ENCODE measurements at regions not wholly inside any gene's neighbourhood (a gene's known extent, or its start where the extent isn't known, plus 50 kb on each side); places are given as distances from the start of the nearest gene placed in this dataset.

DNA sequence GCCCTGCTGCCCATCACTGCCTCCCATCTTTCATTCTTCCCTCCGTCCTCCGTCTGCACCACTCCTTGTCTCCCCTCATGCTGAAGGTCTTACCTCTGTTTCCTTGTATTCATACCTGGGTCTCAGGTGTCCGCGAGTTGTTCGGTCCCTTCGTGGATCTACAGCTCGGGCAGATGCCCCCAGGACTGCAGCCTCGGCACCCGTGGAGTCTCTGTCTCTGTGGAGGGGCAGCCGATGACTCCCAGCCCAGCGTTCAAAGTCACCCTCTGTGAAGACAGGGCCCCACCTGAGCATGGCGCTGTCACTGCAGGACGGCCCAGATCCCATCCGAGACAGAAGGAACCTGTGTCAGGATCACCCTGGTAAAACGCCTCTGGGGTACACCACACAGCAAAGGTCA lies 480.0 kb upstream of the SALL3 start:
- H3K4me1 ChIP-seq (ENCODE audit: control insufficient read depth in 1 of 2, insufficient read depth in 2 of 2, low read length in 2 of 2), result no peaks in the 10 kb centered on the region
- H3K4me3 ChIP-seq (replicated peaks in 1 of 3; ENCODE audit: low read depth in 2 of 3, low read length in 3 of 3), result no peak overlapping the region
- no peaks in the 10 kb centered on the region for H4K20me1 ChIP-seq (ENCODE audit: insufficient read depth, low read length)
- H3K27me3 ChIP-seq (ENCODE audit: control insufficient read depth in 2 of 2, insufficient read depth in 2 of 2, low read length in 2 of 2), result no peaks in the 10 kb centered on the region
- peaks cover 2 to 42% (median 24%) of the 10 kb centered on the region in 7 donors for H3K9me3 Mint-ChIP-seq
- intact Hi-C loops (cut with micrococcal nuclease), result no loop called here
- peaks cover 38 to 48% of the 10 kb centered on the region in 2 donors for H3K9me3 ChIP-seq (replicated peaks in 1 of 2; ENCODE audit: control insufficient read depth in 1 of 2, insufficient read depth in 1 of 2, low read length in 2 of 2)
- H3K79me2 ChIP-seq (ENCODE audit: insufficient read depth, low read length), result no peaks in the 10 kb centered on the region
- H3K27ac Mint-ChIP-seq, result no peak overlapping the region
- peaks cover 0 to 2% (median 0%) of the 10 kb centered on the region in 3 donors for H3K27me3 Mint-ChIP-seq (ENCODE audit: low read depth in 3 of 3)
- TF ChIP-seq, protein P1, sequence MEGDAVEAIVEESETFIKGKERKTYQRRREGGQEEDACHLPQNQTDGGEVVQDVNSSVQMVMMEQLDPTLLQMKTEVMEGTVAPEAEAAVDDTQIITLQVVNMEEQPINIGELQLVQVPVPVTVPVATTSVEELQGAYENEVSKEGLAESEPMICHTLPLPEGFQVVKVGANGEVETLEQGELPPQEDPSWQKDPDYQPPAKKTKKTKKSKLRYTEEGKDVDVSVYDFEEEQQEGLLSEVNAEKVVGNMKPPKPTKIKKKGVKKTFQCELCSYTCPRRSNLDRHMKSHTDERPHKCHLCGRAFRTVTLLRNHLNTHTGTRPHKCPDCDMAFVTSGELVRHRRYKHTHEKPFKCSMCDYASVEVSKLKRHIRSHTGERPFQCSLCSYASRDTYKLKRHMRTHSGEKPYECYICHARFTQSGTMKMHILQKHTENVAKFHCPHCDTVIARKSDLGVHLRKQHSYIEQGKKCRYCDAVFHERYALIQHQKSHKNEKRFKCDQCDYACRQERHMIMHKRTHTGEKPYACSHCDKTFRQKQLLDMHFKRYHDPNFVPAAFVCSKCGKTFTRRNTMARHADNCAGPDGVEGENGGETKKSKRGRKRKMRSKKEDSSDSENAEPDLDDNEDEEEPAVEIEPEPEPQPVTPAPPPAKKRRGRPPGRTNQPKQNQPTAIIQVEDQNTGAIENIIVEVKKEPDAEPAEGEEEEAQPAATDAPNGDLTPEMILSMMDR (IDR thresholded peaks at IDR 0.05), result no peak
- no peak overlapping the region for H3K4me3 Mint-ChIP-seq
- no peak overlapping the region for H3K27ac ChIP-seq (ENCODE audit: low read depth in 1 of 2, low read length in 2 of 2)
- H3K4me2 ChIP-seq (replicated peaks; ENCODE audit: extremely low read depth, low read length, poor library complexity, severe bottlenecking), result no peak overlapping the region
- DNase-seq, result no peak
- H2AFZ ChIP-seq (ENCODE audit: insufficient read depth, low read depth, low read length, poor library complexity, severe bottlenecking), result no peak overlapping the region
- no peak overlapping the region for H3K9ac ChIP-seq (ENCODE audit: insufficient read depth, low read length, poor library complexity, severe bottlenecking)
- no peaks in the 10 kb centered on the region for H3K4me1 Mint-ChIP-seq
- H3K36me3 ChIP-seq (replicated peaks in 1 of 2; ENCODE audit: control insufficient read depth in 1 of 2, insufficient read depth in 2 of 2, low read length in 2 of 2), result no peaks in the 10 kb centered on the region
- H3K36me3 Mint-ChIP-seq, result no peaks in the 10 kb centered on the region
- 96% methylated on average over 15 of the region's 15 CpGs for WGBS (ENCODE audit: insufficient coverage)

DNA sequence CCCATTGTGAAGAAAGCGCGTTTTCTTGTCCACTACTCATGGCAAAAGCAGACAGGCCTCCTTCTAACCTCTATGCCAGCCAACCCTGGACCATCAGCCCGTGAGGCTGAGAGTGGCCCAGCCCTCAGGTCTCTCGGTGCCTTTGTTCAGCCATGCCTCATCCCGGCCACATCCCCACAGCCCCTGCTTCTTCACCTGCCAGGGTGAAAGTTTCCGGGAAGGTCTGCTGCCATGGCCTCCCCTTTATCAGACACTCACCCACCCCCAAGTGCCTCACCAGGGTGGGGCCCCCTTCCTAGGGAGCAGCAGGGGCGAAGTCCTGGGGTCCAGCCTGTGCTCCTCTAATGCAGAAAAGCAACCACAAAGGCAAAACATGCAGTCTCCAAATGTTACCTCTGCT lies 478.4 kb upstream of the SALL3 start:
- no peaks in the 10 kb centered on the region for H3K27me3 ChIP-seq (ENCODE audit: control insufficient read depth in 2 of 2, insufficient read depth in 2 of 2, low read length in 2 of 2)
- H3K79me2 ChIP-seq (ENCODE audit: insufficient read depth, low read length), result no peaks in the 10 kb centered on the region
- H3K9me3 ChIP-seq (replicated peaks in 1 of 2; ENCODE audit: control insufficient read depth in 1 of 2, insufficient read depth in 1 of 2, low read length in 2 of 2), result peaks cover 28 to 45% of the 10 kb centered on the region in 2 donors
- H3K4me3 ChIP-seq (replicated peaks in 1 of 3; ENCODE audit: low read depth in 2 of 3, low read length in 3 of 3), result no peak overlapping the region
- DNase-seq, result no peak
- H3K4me2 ChIP-seq (replicated peaks; ENCODE audit: extremely low read depth, low read length, poor library complexity, severe bottlenecking), result no peak overlapping the region
- no peak overlapping the region for H3K27ac ChIP-seq (ENCODE audit: low read depth in 1 of 2, low read length in 2 of 2)
- Mint-ChIP-seq H3K27ac (no peak overlapping the region), H3K4me3 (no peak overlapping the region), H3K36me3 (no peaks in the 10 kb centered on the region), H3K27me3 (ENCODE audit: low read depth in 3 of 3) (peaks cover 0 to 3% (median 0%) of the 10 kb centered on the region in 3 donors), H3K4me1 (no peaks in the 10 kb centered on the region), H3K9me3 (peaks cover 0 to 37% (median 20%) of the 10 kb centered on the region in 7 donors)
- H3K9ac ChIP-seq (ENCODE audit: insufficient read depth, low read length, poor library complexity, severe bottlenecking), result no peak overlapping the region
- no peaks in the 10 kb centered on the region for H3K4me1 ChIP-seq (ENCODE audit: control insufficient read depth in 1 of 2, insufficient read depth in 2 of 2, low read length in 2 of 2)
- no peaks in the 10 kb centered on the region for H4K20me1 ChIP-seq (ENCODE audit: insufficient read depth, low read length)
- H3K36me3 ChIP-seq (replicated peaks in 1 of 2; ENCODE audit: control insufficient read depth in 1 of 2, insufficient read depth in 2 of 2, low read length in 2 of 2), result no peaks in the 10 kb centered on the region
- 87% methylated on average over 5 of the region's 7 CpGs for WGBS (ENCODE audit: insufficient coverage)
- TF ChIP-seq, protein P1 (IDR thresholded peaks at IDR 0.05), result no peak
- H2AFZ ChIP-seq (ENCODE audit: insufficient read depth, low read depth, low read length, poor library complexity, severe bottlenecking), result no peak overlapping the region
- intact Hi-C loops (cut with micrococcal nuclease), result no loop called here
